GM12864 (cell line): ENCODE measurements at regions not wholly inside any gene's neighbourhood (a gene's known extent, or its start where the extent isn't known, plus 50 kb on each side); places are given as distances from the start of the nearest gene placed in this dataset.
"Not testable (repeated sequence)": the region's sequence is repeated elsewhere in the genome, so short reads cannot be mapped to it uniquely, and the experiment has no call there.

ENCODE experiments used
- DNase-seq: peaks from one replicate; pipeline ENCODE4 v3.0.0-alpha.2; 2011; ENCODE audit warnings: low read depth
- H3K4me3 ChIP-seq: 2 replicates; pipeline ENCODE4 v1.5.1; 2011; ENCODE audit warnings: mild to moderate bottlenecking, low read depth, low read length, control low read depth
- TF ChIP-seq, protein P1 (sequence below): IDR thresholded peaks from 2 replicates; pipeline ENCODE4 v1.5.1; 2011; ENCODE audit warnings: low read depth, mild to moderate bottlenecking, moderate library complexity, low read length, control low read depth, inconsistent platforms; ENCODE audit errors: missing control alignments

DNA sequence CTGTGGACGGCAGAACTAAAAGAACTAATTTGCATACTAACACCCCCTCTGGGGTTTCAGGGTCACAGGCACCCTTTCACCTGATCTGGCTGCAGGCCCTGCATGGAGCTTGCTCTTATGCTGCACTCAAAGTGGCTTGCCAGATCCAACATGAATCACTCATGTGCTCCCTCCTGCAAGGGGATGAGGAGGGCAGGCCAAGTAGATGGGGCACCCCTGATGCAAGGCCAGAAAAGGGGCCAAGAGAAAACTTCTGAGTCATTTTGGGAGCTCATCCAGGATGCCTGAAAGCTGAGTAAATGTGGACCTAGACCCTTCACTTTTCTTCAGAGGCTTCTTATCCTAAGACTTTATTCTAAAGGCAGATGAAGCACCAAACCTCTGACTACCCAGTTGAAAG is 558.5 kb upstream of the PTGER4 start:
- no peak for DNase-seq
- TF ChIP-seq, protein P1, sequence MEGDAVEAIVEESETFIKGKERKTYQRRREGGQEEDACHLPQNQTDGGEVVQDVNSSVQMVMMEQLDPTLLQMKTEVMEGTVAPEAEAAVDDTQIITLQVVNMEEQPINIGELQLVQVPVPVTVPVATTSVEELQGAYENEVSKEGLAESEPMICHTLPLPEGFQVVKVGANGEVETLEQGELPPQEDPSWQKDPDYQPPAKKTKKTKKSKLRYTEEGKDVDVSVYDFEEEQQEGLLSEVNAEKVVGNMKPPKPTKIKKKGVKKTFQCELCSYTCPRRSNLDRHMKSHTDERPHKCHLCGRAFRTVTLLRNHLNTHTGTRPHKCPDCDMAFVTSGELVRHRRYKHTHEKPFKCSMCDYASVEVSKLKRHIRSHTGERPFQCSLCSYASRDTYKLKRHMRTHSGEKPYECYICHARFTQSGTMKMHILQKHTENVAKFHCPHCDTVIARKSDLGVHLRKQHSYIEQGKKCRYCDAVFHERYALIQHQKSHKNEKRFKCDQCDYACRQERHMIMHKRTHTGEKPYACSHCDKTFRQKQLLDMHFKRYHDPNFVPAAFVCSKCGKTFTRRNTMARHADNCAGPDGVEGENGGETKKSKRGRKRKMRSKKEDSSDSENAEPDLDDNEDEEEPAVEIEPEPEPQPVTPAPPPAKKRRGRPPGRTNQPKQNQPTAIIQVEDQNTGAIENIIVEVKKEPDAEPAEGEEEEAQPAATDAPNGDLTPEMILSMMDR: no peak
- H3K4me3 ChIP-seq: no peak overlapping the region

DNA sequence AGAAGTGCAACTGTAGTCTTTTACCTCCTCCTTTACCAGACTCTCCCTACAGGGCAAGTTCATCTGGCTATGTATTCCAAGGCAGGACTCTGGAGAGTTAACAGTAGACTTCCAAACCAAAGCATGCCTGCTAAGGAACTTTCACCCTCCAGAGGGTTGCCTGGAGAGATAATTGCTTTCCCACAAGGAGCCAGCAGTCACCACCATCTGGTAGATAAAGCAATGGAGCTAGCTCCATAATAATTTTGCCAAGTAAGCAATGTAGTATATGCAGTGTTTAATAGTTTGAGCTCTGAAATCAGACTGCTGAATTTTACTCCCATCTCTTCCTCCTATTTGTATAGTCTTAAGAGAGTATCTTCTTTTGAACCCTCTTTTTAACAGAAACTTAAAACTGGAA is 566.8 kb upstream of the PTGER4 start:
- no peak for DNase-seq

DNA sequence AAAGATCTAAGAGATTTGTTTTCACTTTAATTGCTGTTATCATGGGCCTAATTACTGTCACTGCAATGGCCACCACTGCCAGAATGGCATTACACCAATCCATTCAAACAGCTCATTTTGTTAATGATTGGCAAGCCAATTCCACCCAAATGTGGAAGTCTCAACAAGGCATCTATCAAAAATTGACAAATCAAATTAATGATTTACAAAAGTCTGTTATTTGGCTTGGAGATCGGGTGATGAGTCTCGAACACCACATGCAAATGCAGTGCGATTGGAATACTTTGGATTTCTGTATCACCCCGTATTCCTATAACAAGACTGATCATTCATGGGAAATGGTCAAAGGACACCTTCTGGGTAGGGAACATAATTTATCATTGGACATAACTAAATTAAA is 568.7 kb upstream of the PTGER4 start:
- H3K4me3 ChIP-seq: not testable (repeated sequence)

More for the DNA sequence above, 566.8 kb upstream of the PTGER4 start:
- TF ChIP-seq, protein P1: no peak
- H3K4me3 ChIP-seq: no peak overlapping the region

GRCh38 chr5:40108764-40109390 is 570.8 kb upstream of the PTGER4 start:
- H3K4me3 ChIP-seq, DNase-seq: not testable (repeated sequence)

More for the DNA sequence above, 568.7 kb upstream of the PTGER4 start:
- DNase-seq: not testable (repeated sequence)

DNA sequence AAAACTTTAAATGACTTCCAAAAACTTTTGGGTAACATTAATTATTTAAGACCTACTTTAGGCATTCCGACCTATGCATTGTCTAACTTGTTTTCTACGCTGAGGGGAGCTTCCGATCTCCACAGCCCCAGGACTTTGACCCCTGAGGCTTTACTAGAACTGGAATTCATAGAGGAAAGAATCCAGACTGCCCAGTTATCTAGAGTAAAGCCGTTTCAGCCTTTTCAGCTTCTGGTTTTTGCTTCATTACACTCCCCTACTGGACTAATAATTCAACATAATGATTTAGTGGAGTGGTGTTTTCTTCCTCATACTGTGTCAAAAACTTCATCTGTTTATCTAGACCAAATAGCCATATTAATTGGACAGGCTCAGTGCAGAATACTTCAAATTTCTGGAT is 571.9 kb upstream of the PTGER4 start:
- not testable (repeated sequence) for H3K4me3 ChIP-seq, DNase-seq

GRCh38 chr5:40106847-40107246 is 572.9 kb upstream of the PTGER4 start:
- no peak overlapping the region for H3K4me3 ChIP-seq
- TF ChIP-seq, protein P1: no peak
- DNase-seq: no peak

DNA sequence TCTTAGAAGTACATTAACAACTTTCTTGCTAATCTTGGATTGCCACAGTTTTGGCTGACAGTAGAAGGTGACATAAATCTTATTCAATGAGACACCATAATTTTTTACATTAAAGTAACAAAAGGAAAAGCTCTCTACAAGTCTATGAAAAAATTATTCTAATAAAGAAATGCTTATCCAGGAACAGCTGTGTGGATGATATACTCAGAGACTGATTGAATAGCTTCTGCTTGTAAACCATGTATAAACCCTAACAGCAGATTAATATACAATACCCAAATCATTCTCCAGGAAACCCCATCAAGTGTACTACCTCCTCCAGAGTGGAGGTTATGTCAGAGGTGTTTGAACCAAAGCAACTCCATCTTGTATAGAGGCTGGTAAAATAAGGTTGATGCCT is 581.4 kb upstream of the PTGER4 start:
- H3K4me3 ChIP-seq: no peak overlapping the region
- no peak for DNase-seq
- TF ChIP-seq, protein P1: no peak

- no peak for DNase-seq
- no peak overlapping the region for H3K4me3 ChIP-seq
- TF ChIP-seq, protein P1: no peak
Measured at GRCh38 chr5:40093550-40093949, 586.2 kb upstream of the PTGER4 start.

DNA sequence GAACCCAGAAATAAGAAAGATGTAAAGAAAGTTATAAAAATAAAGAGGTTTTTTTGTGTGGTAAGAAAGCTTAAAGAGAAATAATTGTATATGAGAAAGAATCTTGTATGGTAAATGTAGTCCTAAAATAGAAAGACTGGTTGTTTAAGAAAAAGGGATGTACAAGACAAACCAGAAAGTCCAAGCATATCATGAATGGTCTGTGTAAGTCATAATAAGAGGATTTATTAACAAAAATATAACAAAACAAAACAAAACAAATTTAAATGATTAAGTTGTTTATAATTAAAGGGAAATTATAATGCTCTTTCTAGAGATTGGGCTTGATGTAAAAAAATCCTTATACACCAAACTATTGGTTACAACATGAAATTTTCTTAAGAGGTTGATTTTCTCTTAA is 590.4 kb upstream of the PTGER4 start:
- TF ChIP-seq, protein P1: no peak
- no peak for DNase-seq
- H3K4me3 ChIP-seq: no peak overlapping the region
